ENCODE measurements at regions not wholly inside any gene's neighbourhood (a gene's known extent, or its start where the extent isn't known, plus 50 kb on each side); places are given as distances from the start of the nearest gene placed in this dataset.

DNA sequence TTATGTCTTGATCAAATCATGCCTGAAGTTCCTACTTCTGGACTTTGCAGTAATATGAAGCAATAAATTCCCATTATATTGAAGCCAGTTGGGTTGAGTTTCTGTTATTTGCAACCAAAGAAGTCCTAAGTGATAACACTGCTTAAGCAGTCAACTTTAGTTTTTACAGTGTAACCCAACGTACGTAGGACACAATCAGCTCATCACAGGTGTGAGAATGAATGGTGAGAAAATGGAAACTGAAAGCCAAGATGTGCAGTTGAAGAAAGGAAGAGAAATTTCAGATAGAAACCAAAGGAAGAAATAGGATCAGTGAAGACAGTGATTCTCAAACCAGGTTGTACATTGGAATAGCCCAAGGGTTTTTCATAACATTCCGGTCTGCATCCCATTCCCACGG, 211.4 kb upstream of the ZFP64 start:
- no peak for DNase-seq

- DNase-seq: no peak
Observed at GRCh38 chr20:52402514-52402913, 210.9 kb upstream of the ZFP64 start.

DNA sequence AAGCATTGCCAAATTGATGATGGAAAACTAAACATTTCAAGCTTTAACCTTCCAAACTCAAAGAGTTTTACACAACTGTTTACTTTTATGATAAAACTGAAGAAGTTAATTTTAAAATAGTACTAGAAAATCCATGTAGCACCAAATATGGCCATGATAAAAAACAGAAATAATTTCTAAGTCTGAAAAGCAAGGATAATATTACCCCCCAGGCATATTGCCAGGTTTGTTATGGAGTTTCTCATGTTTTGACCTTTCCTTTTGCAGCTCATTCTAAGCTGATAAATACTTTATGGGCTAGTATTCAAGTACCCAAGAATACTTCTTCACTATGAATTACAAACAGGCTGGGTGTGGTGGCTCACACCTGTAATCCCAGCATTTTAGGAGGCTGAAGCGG, 209.9 kb upstream of the ZFP64 start:
- no peak for DNase-seq

DNA sequence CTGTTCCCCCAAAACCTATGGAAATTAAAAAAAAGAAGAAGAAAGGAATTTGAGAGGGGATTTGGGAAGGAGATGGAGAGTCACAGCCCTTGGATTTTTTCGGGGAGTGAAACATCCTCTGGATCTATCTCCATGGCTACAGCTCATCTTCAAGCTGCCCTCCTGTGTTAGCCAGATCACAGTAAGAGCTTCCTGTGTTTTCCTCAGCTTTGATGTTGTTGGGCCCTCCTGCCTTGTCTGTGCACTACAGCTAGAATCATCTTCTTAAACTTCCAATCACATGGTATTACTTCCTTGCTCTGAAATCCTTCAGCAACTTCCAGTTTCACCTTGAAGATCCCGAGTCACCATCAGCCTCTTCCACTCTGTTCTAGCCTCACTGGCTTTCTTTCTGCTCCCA, 207.8 kb upstream of the ZFP64 start:
- no peak for DNase-seq

DNA sequence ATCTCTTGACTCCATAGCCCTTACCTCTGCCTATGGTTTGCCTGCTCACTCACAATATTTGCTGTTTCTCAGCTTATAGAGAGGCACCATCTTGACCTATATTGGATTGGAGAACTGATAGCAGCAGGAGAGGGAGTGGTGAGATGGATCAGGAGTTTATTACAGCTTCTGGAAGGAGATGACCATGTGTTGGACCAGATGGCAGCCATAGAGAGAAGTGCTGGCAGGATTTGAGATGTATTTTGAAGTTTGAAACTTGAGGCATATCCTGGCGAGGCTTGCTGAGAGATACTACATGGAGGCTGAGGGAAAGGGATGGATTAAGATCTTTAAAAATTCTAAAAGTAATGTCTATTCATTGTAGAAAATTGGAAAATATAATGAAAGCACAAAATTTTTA, 198.0 kb upstream of the ZFP64 start:
- no peak for DNase-seq

- DNase-seq: no peak
Observed at GRCh38 chr20:52383995-52384621, 192.5 kb upstream of the ZFP64 start.

- DNase-seq: no peak
Observed at GRCh38 chr20:52382933-52383332, 191.4 kb upstream of the ZFP64 start.

DNA sequence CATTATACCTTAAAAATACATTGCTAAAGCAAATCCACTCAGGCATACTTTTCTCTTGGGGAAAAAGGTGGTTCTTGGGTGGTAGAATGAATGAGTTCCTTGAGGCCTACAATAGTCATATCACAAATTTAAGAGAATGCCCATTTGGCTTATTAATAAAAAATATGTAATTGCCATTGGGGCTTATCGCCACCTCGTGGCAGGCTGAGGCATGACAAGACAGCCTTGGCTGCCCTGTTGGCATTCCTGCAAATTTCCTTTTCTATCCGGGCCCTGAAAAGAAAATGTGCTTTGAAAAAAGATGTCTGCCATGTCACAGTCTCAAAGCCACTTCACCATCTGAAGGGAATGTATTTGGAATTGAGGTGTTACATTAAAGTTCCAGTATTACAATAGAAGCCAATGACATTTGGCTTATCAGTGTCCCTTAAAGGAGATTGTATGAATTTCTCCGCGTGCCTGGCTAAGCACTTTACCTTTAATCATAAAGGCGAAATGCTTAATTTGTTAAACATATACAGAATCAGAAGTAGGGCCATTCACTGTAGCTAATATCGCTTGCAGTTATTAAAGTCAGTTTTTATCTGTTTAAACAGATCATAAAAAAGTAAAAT, 188.3 kb upstream of the ZFP64 start:
- peak in 9 of 51 donors; percentile 0 to 9 (median 2) for DNase-seq

- DNase-seq: no peak
Observed at GRCh38 chr20:52372169-52372568, 180.6 kb upstream of the ZFP64 start.

- no peak for DNase-seq
Observed at GRCh38 chr20:52365688-52366087, 174.1 kb upstream of the ZFP64 start.

DNA sequence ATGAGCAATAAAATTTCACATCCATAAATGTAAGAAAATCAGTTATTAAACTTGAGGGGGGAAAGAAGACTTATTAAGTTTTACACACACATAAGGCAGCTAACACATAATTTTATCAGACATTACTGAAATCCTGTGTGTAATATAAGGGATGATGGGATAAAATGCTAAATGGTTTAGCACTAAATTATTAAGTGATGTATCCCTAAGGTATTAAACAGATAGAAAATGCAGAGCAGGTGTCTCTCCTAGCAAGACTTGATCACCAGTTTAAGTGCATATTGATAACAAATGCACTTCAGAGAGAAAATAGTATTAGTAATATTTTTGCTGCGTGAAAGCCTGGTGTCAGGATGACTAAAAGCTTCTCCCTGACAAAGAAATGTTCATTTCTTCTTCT, 172.8 kb upstream of the ZFP64 start:
- no peak for DNase-seq

DNA sequence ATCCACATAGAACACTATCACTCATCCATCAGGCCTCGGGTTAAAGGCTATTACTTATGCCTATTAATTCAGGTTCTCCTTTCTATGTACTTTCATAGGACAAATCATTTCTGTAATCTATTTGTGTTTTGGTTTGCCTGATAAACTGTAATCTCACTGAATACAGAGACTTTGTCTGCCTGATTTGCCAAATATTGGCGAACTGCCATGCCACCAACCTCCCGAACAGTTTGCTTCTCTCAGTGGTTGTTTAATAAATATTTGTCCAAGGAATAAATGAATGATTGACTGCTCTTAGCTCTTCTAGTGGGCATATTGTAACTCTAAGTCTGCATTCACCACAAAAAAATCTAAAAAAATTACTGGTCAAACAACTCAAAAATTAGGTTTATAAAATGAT, 170.1 kb upstream of the ZFP64 start:
- DNase-seq: no peak

DNA sequence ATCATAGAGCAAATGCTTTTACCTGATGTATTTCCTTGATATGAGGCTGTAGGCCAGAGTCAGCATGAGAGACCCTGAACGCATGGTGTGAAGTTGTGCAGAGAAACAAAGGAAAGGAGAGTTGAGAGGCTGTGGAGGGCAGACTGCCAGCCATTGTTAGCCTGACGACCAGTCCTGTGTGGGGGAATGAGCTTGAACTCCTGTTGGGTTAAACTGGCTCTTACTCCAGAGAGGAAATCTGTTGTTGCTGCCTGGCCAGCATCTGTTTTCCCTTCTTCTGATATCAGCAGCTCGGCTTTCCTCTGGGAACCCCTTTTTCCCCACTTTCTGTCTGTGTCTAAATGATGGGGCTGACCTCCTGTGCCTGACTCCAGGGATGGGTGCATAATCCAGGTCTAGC, 158.2 kb upstream of the ZFP64 start:
- no peak for DNase-seq

- DNase-seq: no peak
Observed at GRCh38 chr20:52348434-52348833, 156.9 kb upstream of the ZFP64 start.

DNA sequence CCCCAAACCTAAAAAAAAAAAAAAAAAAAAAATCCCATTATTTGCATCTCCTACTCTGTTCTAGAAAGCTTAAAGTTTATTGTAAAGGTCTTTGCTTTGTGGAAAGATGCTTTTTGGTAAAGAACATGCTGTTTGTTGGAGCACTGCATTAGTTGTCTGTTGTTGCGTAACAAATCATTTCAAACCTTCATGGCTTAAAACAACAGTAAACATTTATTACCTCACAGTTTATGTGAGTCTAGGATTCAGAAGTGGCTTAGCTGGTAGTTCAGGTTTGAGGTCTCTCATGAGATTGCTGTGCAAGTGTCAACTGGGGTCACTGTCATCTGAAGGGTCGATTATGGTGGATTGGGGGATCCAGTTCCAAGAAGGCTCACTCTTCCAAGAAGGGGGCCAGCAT, 155.2 kb upstream of the ZFP64 start:
- no peak for DNase-seq

GRCh38 chr20:52342913-52343312, 151.3 kb upstream of the ZFP64 start:
- DNase-seq: no peak

- DNase-seq: no peak
Observed at GRCh38 chr20:52340036-52340634, 148.6 kb upstream of the ZFP64 start.

DNA sequence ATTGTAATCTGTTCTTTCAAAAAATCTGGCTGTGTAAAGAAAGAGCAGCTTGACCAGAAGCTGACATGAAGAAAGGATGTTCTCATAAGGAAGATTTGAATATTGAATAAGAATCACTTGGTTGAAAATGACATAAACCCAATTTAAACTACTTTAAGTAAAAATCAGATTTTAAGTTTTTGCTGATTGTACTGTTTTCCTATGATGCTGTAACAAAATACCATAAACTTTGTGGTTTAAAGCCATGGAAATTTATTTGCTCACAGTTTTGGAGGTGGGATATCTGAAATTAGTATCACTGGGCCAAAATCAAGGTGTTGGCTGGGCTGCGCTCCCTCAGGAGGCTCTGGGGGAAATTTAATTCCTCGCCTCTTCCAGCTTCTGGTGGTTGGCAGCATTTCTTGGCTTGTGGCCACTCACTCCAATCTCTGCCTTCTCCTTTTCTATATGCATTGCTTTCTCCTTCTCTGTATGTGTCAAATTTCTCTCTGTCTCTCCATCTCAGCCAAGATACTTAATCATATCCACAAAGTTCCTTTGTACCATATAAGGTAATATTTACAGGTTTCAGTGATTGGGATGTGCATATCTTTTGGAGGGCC, 141.2 kb upstream of the ZFP64 start:
- DNase-seq: no peak

- DNase-seq: no peak
Observed at GRCh38 chr20:52332230-52332629, 140.7 kb upstream of the ZFP64 start.

GRCh38 chr20:52331655-52332054, 140.1 kb upstream of the ZFP64 start:
- no peak for DNase-seq

- DNase-seq: no peak
Observed at GRCh38 chr20:52321396-52321795, 129.8 kb upstream of the ZFP64 start.

GRCh38 chr20:52318651-52319050, 127.1 kb upstream of the ZFP64 start:
- no peak for DNase-seq
